Germinal center (tissue), 1 donor: ENCODE measurements at regions not wholly inside any gene's neighbourhood (a gene's known extent, or its start where the extent isn't known, plus 50 kb on each side); places are given as distances from the start of the nearest gene placed in this dataset.
A peak's percentile ranks its signal among the peaks of the same experiment; 100 is the strongest.

Experiments used
- DNase-seq: peaks from one replicate; pipeline ENCODE4 v3.0.0; 2012; ENCODE audit warnings: mixed read lengths, low spot score

DNA sequence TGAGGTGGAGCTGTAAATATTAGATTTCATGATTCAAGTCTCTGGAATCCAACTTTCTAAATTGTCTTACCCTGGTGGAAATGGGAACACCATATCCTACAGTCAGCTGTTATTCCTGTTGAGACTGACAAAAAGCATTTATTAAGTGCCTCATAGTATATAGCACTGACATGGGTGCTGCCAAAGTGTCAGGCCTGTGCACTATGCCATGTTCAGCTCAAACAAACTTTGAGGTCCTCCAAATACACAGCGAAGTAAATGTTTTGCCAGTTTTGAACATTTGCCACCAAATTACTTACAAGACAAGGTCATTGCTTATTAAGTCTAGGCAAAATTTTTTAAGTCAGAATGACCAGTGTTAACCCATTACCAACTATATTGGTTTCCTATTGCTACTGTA lies 162.9 kb upstream of the SLC25A13 start:
- DNase-seq: no peak

- no peak for DNase-seq
These were observed 162.2 kb upstream of the SLC25A13 start for GRCh38 chr7:96484091-96484490.

GRCh38 chr7:96481796-96482195 lies 159.9 kb upstream of the SLC25A13 start:
- no peak for DNase-seq

DNA sequence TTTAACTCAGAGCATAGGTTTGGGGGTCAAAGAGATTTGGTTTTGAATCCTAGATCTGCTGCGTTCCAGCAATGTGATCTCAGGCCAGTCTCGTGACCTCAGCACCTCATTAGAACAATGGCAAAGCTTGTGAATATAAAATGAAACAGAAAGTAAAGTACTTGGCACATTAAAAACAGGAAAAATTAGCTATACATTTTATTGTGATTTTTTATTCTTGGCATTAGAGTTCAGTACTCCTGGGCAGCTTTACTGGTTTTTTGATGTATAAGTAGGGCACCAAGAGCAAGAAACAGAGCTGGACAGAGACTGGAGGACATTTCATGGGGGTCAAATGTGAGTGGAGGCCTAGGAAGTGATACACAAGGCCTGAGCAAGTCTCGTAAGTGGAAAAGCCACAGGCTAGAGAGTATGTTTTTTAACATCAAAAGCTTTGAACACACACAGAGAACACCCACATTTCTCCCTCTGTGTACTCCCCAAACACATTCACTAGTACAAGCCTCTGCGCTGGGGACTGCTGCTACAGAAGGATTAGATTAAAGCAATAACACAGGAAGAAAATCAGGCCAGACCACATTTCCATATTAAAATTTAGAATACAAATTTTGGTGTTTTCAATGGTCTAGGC lies 157.2 kb upstream of the SLC25A13 start:
- no peak for DNase-seq

- DNase-seq: no peak
These were observed 149.7 kb upstream of the SLC25A13 start for GRCh38 chr7:96471606-96472005.

- no peak for DNase-seq
These were observed 130.2 kb upstream of the SLC25A13 start for GRCh38 chr7:96452146-96452545.

DNA sequence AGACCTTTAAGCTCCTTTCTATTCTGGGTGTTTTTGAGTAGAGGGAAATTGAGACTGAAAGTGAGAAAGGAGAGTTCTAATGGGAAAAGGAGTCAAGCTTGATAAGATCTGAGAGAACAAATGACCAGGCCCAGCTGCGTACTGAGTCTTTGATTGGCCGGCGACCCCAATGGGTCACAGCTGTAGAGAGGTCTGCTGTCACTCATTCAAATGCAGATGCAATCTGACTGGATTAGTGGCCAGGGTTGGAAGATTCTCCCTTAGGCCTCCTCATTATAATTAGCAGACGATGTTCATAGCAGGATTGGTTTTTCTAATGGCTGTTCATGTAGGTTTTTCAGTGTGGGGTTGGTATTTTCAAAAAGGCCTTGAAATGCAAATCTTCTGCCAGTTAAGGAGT lies 127.2 kb upstream of the SLC25A13 start:
- DNase-seq: no peak

GRCh38 chr7:96447109-96447645 lies 125.3 kb upstream of the SLC25A13 start:
- DNase-seq: no peak

DNA sequence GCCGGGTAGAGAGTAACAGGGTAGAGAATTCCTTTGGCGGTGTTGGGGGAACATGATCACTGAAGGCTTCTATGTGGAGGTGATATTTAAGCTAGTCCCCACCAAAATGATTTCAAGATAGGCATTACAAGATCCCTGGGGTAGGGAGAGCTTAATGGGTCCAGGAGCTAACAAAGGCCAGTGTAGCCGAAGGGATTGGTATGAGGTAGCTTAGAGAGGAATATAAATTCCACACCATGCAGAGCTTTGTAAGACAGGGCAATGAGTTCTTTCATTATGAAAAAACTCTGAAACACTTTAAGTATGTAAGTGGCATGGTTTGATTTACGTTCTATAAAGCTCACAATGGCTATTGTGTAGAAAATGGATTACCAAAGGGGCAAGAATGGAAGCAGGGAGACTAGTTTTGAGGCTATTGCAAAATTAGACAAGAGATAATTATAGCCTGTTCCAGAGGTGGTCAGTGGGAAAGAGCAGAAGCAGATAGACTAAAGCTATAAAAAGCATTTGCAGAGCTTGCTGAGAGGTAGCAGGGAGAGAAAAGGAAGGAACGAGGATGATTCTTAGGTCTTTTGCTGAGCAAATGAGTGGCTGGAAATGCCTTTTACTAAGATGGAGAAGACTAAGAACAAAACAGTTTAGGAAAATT lies 119.7 kb upstream of the SLC25A13 start:
- no peak for DNase-seq

DNA sequence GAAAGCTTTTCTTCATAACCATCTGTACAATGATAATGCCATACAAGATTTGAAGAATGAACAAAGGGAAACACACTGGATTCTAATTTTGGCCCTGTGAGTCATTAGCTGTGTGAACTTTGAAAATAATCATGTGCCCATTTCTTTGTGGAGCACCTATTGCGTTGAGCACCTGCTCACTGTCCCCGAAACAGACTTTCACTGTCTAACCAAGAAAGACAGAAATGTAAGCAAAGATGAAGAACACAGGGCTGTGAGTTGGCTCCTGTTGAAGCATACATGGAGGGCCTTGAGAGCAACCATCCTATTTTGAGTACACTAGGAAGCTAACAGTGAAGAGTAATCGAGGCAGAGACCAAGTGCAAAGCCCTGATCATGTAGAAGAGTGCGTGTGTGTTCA lies 118.4 kb upstream of the SLC25A13 start:
- no peak for DNase-seq

DNA sequence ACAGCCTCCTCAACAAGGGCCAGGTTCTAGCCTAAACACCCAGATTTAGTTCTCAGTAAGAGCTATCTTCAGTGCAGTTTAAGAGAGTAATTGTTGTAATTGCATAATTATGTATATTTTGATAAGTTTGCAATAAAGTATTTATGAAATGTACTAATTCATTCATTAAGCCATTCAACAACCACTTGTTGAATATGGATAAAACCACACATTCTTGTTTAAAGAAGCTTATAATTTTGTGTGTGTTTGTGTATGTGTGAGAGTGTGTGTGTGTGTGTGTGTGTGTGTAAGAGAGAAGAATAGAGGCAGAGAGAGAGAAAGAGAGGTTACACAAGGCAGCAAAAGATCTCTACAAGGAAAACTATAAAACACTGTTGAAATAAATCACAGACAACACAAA lies 115.0 kb upstream of the SLC25A13 start:
- no peak for DNase-seq

DNA sequence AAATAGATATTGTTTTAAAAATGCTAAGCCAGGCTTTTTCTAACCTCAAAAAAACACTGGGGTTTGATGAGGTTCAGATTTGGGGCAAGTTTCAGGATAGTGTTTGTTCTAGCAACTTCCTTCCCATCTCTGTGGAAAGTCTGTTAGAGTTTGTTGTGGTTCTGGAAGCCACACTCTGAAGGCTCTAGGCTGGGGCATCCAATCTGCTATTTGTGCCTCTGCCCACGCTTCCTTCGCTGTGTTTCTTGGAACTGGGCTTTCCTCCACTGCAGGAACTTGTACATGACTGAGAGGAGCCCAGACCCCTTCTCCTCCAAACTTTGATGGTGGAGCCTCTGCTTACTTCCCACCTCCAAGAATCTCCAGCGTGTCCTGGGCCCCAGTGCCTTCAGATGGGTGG lies 108.5 kb upstream of the SLC25A13 start:
- no peak for DNase-seq

GRCh38 chr7:96427143-96427542 lies 105.2 kb upstream of the SLC25A13 start:
- no peak for DNase-seq

DNA sequence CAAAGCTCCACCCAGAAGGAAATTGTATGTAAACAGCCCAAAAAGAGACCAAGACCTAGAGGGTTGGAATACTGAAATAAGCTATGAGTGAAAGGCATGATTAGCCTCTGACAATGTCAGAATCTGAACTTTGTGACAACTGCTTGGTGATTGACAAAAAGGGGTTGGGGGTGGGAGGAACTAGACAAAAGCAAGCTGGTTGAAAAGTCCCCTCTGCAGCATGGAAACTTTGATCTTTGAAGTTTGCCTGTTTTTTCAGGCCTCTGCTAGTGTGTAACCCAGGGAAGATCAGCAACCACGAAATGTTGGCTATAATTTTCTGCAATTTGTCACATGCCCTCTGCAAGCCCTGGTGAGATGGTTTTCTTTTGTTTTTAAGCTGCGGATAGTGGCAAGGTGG lies 104.8 kb upstream of the SLC25A13 start:
- no peak for DNase-seq

GRCh38 chr7:96426027-96426426 lies 104.1 kb upstream of the SLC25A13 start:
- no peak for DNase-seq

DNA sequence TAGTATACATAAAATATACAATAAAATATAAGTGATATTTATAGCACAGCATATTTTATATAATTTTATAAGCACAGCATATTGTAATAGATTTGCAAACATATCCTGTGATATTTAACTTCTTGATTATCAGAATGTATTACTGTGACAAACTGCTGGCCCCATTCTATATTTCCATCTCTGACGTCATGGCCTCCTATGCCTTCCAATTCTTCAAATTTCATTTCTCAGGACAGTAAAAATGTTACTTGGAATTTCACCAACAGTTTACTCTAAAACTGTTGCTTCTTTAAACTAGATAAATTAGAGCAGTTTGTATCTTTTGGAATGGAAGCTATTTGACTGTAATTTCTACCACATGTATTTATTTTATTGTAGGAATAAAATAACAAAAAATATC lies 102.5 kb upstream of the SLC25A13 start:
- DNase-seq: no peak

GRCh38 chr7:96422388-96422787 lies 100.5 kb upstream of the SLC25A13 start:
- DNase-seq: no peak

DNA sequence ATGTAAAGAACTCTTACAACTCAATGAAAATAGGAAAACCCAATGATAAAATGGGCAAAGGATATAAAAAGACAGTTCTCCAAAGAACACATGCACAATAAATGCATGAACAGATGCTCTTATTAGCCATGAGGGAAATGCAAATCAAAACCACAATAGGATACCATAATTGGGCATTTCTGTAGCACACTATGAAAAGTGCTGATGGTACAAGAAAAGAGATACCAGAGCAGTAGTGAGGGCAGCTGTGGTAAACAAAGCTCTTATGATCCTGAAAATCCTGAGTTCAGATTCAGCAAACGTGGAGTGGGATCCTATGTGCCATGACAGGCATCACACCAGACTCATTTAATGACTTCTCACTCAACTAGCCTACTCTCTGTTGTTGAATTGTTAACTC lies 96.7 kb upstream of the SLC25A13 start:
- no peak for DNase-seq

GRCh38 chr7:96417784-96418183 lies 95.9 kb upstream of the SLC25A13 start:
- DNase-seq: no peak

DNA sequence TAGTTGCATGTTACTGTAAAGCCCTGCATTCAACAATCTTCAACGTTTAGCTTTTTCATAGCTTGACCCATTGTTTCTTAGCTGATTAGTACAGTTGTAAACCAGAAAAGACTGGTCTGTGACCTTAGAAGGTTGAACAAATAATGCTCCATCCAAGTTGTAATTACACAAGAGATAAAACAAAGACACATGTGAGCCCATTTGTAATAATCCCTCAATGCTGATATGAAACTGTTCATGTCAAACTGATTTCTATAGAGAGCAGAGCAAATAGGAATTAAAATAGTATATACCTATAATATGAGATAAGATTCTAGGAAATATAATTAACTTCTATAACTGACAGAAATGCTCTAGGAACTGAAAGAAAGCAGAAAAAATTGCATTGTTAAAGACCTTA lies 94.7 kb upstream of the SLC25A13 start:
- no peak for DNase-seq

DNA sequence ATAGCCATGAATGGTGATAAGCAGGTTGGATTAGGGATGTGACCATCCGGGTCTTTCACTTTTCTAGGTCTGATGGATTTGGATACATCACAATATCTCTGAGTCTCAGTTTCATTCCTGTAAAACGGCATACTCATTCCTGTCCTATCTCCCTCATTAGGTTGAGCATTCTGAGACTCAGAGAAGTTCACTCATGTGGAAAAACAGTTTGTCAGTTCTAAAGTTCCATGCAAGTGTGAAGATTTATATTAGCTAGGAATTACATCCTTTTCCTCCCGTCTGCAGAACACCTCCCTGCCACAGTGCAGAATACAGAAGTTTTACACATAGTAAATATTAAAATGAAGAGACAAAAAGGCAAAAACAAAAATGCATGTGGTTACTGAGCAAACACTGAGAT lies 94.2 kb upstream of the SLC25A13 start:
- no peak for DNase-seq

GRCh38 chr7:96415293-96415940 lies 93.5 kb upstream of the SLC25A13 start:
- DNase-seq: no peak

GRCh38 chr7:96414931-96415292 lies 93.0 kb upstream of the SLC25A13 start:
- peak; percentile 17 for DNase-seq
